ENCODE measurements at regions not wholly inside any gene's neighbourhood (a gene's known extent, or its start where the extent isn't known, plus 50 kb on each side); places are given as distances from the start of the nearest gene placed in this dataset.

DNA sequence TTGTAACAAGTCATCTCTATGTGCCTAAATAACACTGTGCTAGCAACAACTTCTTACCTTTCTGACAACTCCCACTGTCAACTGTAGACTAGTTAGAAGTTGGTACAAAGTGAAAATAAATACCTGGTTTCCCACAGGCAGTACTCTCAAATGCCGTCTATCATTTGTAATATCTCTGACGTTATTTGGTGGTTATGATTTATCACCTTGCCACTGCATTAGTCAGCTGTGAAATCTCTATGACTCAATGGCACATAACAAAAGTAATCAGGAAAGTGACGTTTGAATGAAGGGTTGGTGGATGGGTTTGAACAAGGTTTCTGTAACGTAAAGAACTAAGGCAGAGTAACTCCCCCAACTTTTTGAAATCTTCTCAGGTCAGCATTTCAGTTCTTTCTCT, 592.3 kb downstream of the MAT2B start:
- TF ChIP-seq, protein P1, sequence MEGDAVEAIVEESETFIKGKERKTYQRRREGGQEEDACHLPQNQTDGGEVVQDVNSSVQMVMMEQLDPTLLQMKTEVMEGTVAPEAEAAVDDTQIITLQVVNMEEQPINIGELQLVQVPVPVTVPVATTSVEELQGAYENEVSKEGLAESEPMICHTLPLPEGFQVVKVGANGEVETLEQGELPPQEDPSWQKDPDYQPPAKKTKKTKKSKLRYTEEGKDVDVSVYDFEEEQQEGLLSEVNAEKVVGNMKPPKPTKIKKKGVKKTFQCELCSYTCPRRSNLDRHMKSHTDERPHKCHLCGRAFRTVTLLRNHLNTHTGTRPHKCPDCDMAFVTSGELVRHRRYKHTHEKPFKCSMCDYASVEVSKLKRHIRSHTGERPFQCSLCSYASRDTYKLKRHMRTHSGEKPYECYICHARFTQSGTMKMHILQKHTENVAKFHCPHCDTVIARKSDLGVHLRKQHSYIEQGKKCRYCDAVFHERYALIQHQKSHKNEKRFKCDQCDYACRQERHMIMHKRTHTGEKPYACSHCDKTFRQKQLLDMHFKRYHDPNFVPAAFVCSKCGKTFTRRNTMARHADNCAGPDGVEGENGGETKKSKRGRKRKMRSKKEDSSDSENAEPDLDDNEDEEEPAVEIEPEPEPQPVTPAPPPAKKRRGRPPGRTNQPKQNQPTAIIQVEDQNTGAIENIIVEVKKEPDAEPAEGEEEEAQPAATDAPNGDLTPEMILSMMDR (IDR thresholded peaks at IDR 0.05): no peak
- TF ChIP-seq EZH2 (IDR thresholded peaks at IDR 0.05; ENCODE audit: borderline replicate concordance, insufficient read depth, low read depth, low read length, poor library complexity, severe bottlenecking): no peak
